Thymus (tissue), 11 donors: ENCODE measurements at regions not wholly inside any gene's neighbourhood (a gene's known extent, or its start where the extent isn't known, plus 50 kb on each side); places are given as distances from the start of the nearest gene placed in this dataset.
"Not testable (repeated sequence)": the region's sequence is repeated elsewhere in the genome, so short reads cannot be mapped to it uniquely, and the experiment has no call there.

Experiments
- DNase-seq, 9 donors: peaks; one replicate each; pipeline ENCODE4 v3.0.0-alpha.2; 2013; ENCODE audit warnings: low spot score in 9 of 9, low read depth in 6 of 9, missing footprints in 1 of 9
- H3K27ac ChIP-seq, 2 donors: one replicate each; pipeline ENCODE4 v1.5.1; 2013; ENCODE audit warnings: control low read depth in 1 of 2, low read depth in 1 of 2, low read length in 1 of 2, mild to moderate bottlenecking in 1 of 2, moderate library complexity in 1 of 2
- H3K27me3 ChIP-seq, 2 donors: one replicate each; pipeline ENCODE4 v1.5.1; 2013; ENCODE audit warnings: low read length in 1 of 2; ENCODE audit not compliant: control insufficient read depth in 2 of 2, insufficient read depth in 1 of 2
- H3K36me3 ChIP-seq, 2 donors: one replicate each; pipeline ENCODE4 v1.5.1; 2013; ENCODE audit warnings: low read length in 1 of 2, mild to moderate bottlenecking in 1 of 2, moderate library complexity in 1 of 2; ENCODE audit not compliant: control insufficient read depth in 2 of 2, insufficient read depth in 2 of 2
- H3K4me1 ChIP-seq, 2 donors: one replicate each; pipeline ENCODE4 v1.5.1; 2013; ENCODE audit warnings: low read length in 2 of 2; ENCODE audit not compliant: control insufficient read depth in 2 of 2, insufficient read depth in 2 of 2
- H3K4me3 ChIP-seq, 2 donors: one replicate each; pipeline ENCODE4 v1.5.1; 2013; ENCODE audit warnings: low read length in 2 of 2, control low read depth in 1 of 2, mild to moderate bottlenecking in 1 of 2
- H3K9me3 ChIP-seq, 2 donors: one replicate each; pipeline ENCODE4 v1.5.1; 2013; ENCODE audit warnings: low read length in 1 of 2, mild to moderate bottlenecking in 1 of 2; ENCODE audit not compliant: control insufficient read depth in 2 of 2, insufficient read depth in 1 of 2
- WGBS: extraction: QIAGEN DNeasy Blood & Tissue Kit; methylation state at CpG from one replicate; pipeline ENCODE4 v1.1.7; 2013; 5-methylcytosine and 5-hydroxymethylcytosine counted together
- donor health status: healthy.

GRCh38 chr11:103803062-103803461, 233.4 kb upstream of the DDI1 start:
- H3K4me1 ChIP-seq, result no peaks in the 10 kb centered on the region
- 91% methylated on average over 3 of the region's 3 CpGs for WGBS
- H3K27me3 ChIP-seq, result no peaks in the 10 kb centered on the region
- H3K4me3 ChIP-seq, result no peak overlapping the region
- no peaks in the 10 kb centered on the region for H3K9me3 ChIP-seq
- no peak for DNase-seq
- no peak overlapping the region for H3K27ac ChIP-seq
- H3K36me3 ChIP-seq, result no peaks in the 10 kb centered on the region

GRCh38 chr11:103805688-103806009, 230.8 kb upstream of the DDI1 start:
- H3K27ac ChIP-seq, result no peak overlapping the region
- no peaks in the 10 kb centered on the region for H3K36me3 ChIP-seq
- no peaks in the 10 kb centered on the region for H3K9me3 ChIP-seq
- no peak overlapping the region for H3K4me3 ChIP-seq
- no peaks in the 10 kb centered on the region for H3K27me3 ChIP-seq
- H3K4me1 ChIP-seq, result no peaks in the 10 kb centered on the region
- no peak for DNase-seq

GRCh38 chr11:103806130-103806895, 230.1 kb upstream of the DDI1 start:
- 92% methylated on average over 5 of the region's 5 CpGs for WGBS
- no peak for DNase-seq
- H3K4me1 ChIP-seq, result no peaks in the 10 kb centered on the region

GRCh38 chr11:103807806-103808205, 228.6 kb upstream of the DDI1 start:
- no peaks in the 10 kb centered on the region for H3K27me3 ChIP-seq
- no peak for DNase-seq
- no peaks in the 10 kb centered on the region for H3K9me3 ChIP-seq
- no peak overlapping the region for H3K27ac ChIP-seq
- no peaks in the 10 kb centered on the region for H3K4me1 ChIP-seq
- H3K4me3 ChIP-seq, result no peak overlapping the region
- WGBS, result 94% methylated on average over 1 of the region's 1 CpG
- H3K36me3 ChIP-seq, result no peaks in the 10 kb centered on the region

More at GRCh38 chr11:103806130-103806895, 230.1 kb upstream of the DDI1 start:
- H3K36me3 ChIP-seq, result no peaks in the 10 kb centered on the region
- H3K4me3 ChIP-seq, result no peak overlapping the region
- H3K27me3 ChIP-seq, result no peaks in the 10 kb centered on the region
- H3K9me3 ChIP-seq, result no peaks in the 10 kb centered on the region
- H3K27ac ChIP-seq, result no peak overlapping the region

- WGBS, result 94% methylated on average over 3 of the region's 3 CpGs
Measured at GRCh38 chr11:103808252-103808651, 228.2 kb upstream of the DDI1 start.

GRCh38 chr11:103811870-103812455, 224.5 kb upstream of the DDI1 start:
- no peak for DNase-seq
- H3K36me3 ChIP-seq, result no peaks in the 10 kb centered on the region
- H3K27me3 ChIP-seq, result no peaks in the 10 kb centered on the region
- 93% methylated on average over 3 of the region's 3 CpGs for WGBS
- no peak overlapping the region for H3K27ac ChIP-seq
- H3K4me1 ChIP-seq, result no peaks in the 10 kb centered on the region
- no peak overlapping the region for H3K4me3 ChIP-seq
- no peaks in the 10 kb centered on the region for H3K9me3 ChIP-seq

More at GRCh38 chr11:103808252-103808651, 228.2 kb upstream of the DDI1 start:
- no peaks in the 10 kb centered on the region for H3K9me3 ChIP-seq
- H3K4me3 ChIP-seq, result no peak overlapping the region
- H3K27me3 ChIP-seq, result no peaks in the 10 kb centered on the region
- no peaks in the 10 kb centered on the region for H3K36me3 ChIP-seq
- no peak overlapping the region for H3K27ac ChIP-seq
- DNase-seq, result no peak
- H3K4me1 ChIP-seq, result no peaks in the 10 kb centered on the region

- Histone ChIP-seq H3K27ac (no peak overlapping the region), H3K4me1 (no peaks in the 10 kb centered on the region), H3K9me3 (no peaks in the 10 kb centered on the region), H3K4me3 (no peak overlapping the region), H3K27me3 (no peaks in the 10 kb centered on the region), H3K36me3 (no peaks in the 10 kb centered on the region)
- 95% methylated on average over 3 of the region's 3 CpGs for WGBS
- no peak for DNase-seq
Measured at GRCh38 chr11:103812680-103813079, 223.8 kb upstream of the DDI1 start.

GRCh38 chr11:103820345-103820744, 216.1 kb upstream of the DDI1 start:
- not testable (repeated sequence) for H3K4me3 ChIP-seq, DNase-seq, H3K4me1 ChIP-seq, H3K36me3 ChIP-seq, H3K27me3 ChIP-seq, H3K27ac ChIP-seq, H3K9me3 ChIP-seq
- 96% methylated on average over 8 of the region's 8 CpGs for WGBS

- no peaks in the 10 kb centered on the region for H3K27me3 ChIP-seq
- no peak for DNase-seq
- H3K27ac ChIP-seq, result no peak overlapping the region
- no peaks in the 10 kb centered on the region for H3K4me1 ChIP-seq
- peaks cover 0 to 6% of the 10 kb centered on the region in 2 donors for H3K9me3 ChIP-seq
- WGBS, result 91% methylated on average over 1 of the region's 1 CpG
- H3K36me3 ChIP-seq, result no peaks in the 10 kb centered on the region
- no peak overlapping the region for H3K4me3 ChIP-seq
Measured at GRCh38 chr11:103824116-103824515, 212.3 kb upstream of the DDI1 start.
